Left renal pelvis (tissue), 4 donors: ENCODE measurements at regions not wholly inside any gene's neighbourhood (a gene's known extent, or its start where the extent isn't known, plus 50 kb on each side); places are given as distances from the start of the nearest gene placed in this dataset.

Source experiments
- DNase-seq, 4 donors: peaks; one replicate each; pipeline ENCODE4 v3.0.0-alpha.2; 2013; ENCODE audit warnings: low read depth in 4 of 4, low spot score in 3 of 4

GRCh38 chr5:66538531-66538930 is 57.7 kb upstream of the MAST4 start:
- DNase-seq, result no peak

DNA sequence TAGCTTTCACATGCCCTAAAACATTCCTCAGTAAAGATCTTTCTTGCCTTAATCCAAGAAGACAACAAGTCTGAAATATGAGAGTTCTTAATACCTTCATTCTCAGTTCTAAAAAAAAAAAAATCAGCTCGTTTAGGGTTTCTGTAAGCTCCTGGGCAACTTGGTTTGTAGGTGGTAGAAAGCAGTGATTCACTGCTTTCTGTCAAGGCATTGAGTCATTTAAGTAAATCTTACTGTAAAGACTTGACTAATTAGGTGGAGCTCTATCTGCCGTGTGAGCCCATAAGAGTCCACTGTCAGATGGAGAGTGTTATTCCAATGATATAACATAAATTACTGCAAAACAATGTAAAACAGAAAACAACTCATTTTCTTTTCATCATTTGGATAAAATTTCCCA is 56.1 kb upstream of the MAST4 start:
- no peak for DNase-seq

DNA sequence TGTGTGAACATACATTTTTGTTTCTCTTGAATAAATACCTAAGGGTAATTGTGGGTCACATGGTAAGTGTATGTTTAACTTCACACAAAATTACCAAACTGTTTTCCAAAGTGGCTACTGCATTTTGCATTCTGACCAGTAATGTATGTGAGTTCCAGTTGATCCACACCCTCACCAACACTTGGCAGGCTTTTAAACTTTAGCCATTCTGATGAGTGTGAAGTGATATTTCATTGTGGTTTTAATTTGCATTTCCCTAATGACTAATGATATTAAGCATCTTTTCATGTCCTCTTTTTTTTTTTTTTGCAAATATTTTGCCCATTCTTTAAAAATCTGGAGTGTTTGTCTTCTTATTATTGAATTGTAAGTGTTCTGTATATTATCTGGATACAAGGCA is 53.5 kb upstream of the MAST4 start:
- no peak for DNase-seq
